GM10266 (cell line): ENCODE measurements at regions not wholly inside any gene's neighbourhood (a gene's known extent, or its start where the extent isn't known, plus 50 kb on each side); places are given as distances from the start of the nearest gene placed in this dataset.

Experiments
- DNase-seq: peaks from one replicate; pipeline ENCODE4 v3.0.0; 2012; ENCODE audit errors: extremely low spot score
- TF ChIP-seq, protein P1 (sequence below): IDR thresholded peaks from 2 replicates; pipeline ENCODE4 v1.5.1; 2012; ENCODE audit warnings: mild to moderate bottlenecking, low read depth; ENCODE audit not compliant: control insufficient read depth, insufficient read depth; ENCODE audit errors: missing control alignments

DNA sequence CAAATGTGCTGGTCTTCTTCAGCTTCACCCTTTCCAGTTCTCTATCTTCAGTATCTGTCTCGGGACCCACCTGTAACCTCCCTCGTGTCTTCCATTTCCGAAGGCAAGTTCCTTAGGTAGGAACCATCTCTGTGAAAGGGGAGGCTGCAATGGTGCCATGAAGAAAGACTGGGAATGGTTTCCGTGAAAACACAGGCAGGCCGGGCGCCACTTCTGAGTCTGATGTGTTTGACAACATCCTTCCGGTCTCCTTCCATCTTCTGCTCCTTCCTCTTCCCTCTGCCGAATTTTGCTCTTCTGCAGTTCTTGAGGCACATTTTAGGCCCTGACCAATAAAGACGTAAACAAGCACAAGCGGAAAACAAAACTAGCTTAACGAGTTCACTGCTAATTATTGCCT lies 328.0 kb downstream of the THBS2 start:
- TF ChIP-seq, protein P1, sequence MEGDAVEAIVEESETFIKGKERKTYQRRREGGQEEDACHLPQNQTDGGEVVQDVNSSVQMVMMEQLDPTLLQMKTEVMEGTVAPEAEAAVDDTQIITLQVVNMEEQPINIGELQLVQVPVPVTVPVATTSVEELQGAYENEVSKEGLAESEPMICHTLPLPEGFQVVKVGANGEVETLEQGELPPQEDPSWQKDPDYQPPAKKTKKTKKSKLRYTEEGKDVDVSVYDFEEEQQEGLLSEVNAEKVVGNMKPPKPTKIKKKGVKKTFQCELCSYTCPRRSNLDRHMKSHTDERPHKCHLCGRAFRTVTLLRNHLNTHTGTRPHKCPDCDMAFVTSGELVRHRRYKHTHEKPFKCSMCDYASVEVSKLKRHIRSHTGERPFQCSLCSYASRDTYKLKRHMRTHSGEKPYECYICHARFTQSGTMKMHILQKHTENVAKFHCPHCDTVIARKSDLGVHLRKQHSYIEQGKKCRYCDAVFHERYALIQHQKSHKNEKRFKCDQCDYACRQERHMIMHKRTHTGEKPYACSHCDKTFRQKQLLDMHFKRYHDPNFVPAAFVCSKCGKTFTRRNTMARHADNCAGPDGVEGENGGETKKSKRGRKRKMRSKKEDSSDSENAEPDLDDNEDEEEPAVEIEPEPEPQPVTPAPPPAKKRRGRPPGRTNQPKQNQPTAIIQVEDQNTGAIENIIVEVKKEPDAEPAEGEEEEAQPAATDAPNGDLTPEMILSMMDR: no peak
- no peak for DNase-seq

DNA sequence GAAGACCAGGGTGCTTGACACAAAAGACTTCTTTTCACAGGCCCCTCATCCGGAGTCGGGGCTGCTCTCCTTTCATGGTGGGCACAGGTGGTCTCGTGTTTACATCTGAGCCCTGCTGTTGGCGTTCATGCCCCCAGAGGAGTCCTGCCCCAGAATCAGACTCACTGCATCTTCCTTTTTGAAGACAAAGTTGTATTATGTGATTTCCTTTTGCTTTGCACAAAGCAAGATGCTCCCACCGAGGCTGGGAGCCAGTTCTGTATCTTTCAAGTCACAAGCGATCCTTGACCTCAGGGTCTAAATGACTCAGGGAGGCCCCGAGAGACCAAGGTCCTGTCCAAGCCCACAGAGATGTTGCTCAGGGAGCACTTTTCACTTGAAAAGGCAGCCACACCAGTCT lies 330.5 kb downstream of the THBS2 start:
- no peak for DNase-seq
- TF ChIP-seq, protein P1: no peak

DNA sequence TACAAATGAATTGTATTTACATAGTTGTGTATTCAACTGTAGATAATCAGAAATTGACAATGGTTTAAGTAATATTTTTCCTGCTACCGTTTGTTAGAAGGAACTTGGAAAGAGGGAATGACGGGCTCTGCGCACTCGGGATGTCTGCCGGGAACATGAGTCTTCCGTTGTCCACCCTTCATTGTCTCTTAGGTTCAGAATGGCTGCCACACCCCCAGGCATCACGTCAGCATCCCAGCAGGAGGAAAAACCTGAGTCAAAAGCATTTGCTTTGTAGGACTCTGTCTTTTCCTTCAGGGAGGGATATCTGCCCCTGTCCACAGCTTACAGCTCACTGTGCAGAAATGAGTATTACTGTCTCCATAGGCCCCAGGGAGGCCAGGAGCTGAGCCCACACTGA lies 331.2 kb downstream of the THBS2 start:
- TF ChIP-seq, protein P1: no peak
- no peak for DNase-seq

DNA sequence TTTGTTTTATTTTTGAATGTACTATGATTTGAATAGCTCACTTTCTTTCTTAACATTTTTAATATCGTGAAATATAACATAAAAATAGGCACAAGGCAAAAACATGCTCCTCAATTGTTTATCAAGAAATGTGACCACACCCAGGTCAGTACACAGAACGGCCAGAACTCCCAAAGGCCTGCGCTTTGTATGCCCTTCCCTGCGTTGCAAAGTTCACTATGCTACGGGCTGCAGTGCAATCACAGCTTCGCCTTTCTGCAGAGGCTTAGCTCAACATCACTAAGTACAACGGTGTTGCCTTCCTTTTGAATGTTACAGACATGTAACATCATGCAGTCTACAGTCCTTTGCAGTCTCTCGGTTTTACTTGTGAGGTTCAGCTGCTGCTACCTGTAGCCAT lies 333.4 kb downstream of the THBS2 start:
- TF ChIP-seq, protein P1: no peak
- DNase-seq: no peak

DNA sequence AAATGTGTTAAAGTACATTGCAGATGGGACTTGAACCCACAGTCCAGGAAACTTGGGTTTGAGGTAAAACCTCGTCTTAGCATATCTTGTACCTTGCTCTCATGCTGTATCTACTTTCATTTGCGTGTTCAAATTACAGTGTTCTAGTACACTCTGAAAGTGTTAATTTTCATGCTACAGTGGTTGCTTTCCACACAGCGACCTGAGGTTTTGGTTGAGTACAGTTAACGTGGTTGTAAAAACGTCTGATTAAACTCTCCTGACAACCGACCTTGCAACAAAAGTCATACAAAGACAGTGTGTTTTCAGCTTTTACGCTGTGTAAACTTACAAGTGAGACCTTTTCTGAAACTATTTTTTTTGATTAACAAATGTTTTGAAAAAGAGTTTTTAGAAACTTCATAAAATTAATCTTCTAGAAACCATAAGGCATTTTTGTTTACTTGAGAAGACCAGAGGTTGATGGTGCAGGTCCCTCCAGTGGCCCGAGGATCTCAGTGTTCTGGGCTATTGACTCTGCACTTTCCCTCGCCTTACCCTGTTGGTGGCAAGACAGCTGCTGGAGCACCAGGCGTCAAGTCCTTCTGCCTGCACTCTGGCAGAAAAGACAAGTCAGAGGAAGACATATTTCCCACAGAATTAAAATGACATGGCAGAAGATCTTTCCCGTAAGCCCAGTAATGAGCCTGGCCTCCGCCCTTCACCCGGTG lies 334.0 kb downstream of the THBS2 start:
- DNase-seq: no peak

DNA sequence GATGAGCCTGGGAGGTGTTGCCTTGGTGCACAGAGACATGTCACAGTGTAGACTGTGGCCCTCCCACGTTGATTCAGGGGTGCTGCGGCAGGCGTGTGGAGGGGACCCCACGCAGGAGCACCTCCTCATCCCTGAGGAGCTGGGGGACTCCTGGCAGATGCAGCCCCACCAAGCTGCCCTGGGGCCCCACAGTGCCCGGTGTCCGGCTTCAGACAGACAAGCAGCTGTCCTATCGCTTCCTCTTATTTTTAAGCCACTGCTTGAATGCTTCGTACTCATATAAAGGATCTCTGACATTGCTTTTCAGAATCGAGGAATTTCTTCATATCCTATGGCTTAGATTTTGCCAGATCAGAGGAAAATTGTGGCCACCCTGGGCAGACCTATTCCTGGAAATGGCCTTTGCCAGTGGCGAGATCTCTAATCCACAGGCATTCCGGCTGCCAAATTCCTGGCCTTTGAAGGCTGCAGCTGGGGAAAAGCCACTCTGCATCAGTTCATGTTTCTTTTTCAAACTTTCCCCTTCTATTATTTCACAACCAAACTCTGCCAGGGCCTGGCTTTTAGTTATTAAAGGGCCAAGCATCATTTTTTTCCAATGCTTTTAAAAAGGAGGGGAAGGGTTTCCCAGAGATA lies 337.0 kb downstream of the THBS2 start:
- TF ChIP-seq, protein P1: no peak
- no peak for DNase-seq

More for the DNA sequence above, 334.0 kb downstream of the THBS2 start:
- TF ChIP-seq, protein P1: no peak

DNA sequence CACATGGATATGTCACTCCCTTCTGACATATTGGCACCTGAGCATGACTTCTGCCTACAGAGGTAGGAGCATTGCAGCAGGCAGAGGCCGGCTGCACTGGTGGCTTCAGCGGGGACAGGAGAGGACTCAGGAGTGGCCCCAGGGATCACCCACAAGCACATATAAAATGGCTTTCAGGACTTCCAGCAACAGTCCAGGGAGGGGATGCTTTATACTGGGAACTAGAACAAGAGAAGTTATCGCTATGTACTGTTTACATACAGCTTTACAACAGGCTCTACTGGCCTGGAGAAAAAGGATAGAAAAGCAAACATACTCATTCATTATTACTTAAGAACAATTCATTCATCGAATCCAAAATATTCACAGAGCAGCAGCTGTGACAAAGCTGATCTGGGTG lies 337.8 kb downstream of the THBS2 start:
- TF ChIP-seq, protein P1: no peak
- no peak for DNase-seq
